DMS114 treated with DMSO at 0.1 percent for 48 hours (cell line): ENCODE measurements at regions not wholly inside any gene's neighbourhood (a gene's known extent, or its start where the extent isn't known, plus 50 kb on each side); places are given as distances from the start of the nearest gene placed in this dataset.

Experiments
- DNase-seq: peaks from one replicate; lab custom pipeline; 2025; ENCODE audit not compliant: unreplicated experiment; lab: John Stamatoyannopoulos, UW

DNA sequence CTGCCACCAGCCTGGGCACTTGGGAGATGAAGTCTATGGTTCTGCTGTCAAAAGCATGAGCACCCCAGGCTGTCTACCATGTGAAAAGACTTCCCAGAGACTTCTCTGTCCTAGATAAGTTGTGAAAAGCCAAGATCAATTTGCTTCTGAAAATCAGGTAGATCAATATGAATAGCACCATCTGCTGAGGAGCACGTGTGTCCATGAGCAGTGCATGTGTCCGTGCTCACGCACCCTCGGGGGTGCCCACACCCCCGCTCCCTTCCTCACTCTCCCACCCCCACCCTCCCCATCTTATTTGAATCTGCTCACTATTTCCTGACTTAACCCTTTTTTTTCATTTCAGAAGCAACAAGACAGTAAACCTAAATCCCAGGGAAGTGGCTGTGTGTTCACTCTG is 238.3 kb upstream of the SDK2 start:
- no peak for DNase-seq

DNA sequence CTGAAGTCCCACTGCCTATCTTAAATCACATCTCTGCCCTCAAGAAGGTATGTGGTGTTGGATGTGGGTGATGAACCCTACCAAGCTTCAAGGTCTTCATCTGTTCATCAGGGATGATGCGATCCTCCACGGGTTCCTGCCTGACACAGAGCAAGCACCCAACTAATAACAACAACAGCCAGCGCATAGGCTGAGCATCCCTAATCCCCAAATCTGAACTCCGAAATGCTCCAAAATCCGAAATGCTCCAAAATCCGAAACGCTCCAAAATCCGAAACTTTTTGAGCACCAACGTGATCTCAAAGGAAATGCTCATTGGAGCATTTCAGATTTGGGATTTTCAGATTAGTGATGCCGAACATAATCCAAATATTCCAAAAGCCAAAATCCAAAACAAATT is 238.9 kb upstream of the SDK2 start:
- no peak for DNase-seq

GRCh38 chr17:73887739-73888138 is 243.5 kb upstream of the SDK2 start:
- no peak for DNase-seq

- DNase-seq: no peak
Observed at GRCh38 chr17:73888862-73889261, 244.6 kb upstream of the SDK2 start.

DNA sequence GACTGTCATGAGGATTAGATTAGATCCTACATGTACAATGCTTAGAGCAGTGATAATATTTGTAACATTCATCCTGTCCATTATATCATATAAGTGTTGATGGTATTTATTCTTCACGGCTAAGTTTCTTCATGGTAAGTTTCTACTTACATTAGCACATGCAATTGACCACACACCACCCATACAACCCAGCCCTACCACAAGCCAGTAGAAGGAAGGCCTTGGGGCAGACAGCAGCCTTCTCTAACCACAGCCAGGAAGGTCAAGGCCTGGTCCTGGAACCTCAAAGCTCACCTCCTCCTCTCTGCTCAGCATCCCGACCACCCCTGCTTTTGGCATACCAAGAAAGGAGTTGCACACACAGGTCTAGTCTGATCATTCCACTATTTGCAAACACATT is 245.2 kb upstream of the SDK2 start:
- no peak for DNase-seq

DNA sequence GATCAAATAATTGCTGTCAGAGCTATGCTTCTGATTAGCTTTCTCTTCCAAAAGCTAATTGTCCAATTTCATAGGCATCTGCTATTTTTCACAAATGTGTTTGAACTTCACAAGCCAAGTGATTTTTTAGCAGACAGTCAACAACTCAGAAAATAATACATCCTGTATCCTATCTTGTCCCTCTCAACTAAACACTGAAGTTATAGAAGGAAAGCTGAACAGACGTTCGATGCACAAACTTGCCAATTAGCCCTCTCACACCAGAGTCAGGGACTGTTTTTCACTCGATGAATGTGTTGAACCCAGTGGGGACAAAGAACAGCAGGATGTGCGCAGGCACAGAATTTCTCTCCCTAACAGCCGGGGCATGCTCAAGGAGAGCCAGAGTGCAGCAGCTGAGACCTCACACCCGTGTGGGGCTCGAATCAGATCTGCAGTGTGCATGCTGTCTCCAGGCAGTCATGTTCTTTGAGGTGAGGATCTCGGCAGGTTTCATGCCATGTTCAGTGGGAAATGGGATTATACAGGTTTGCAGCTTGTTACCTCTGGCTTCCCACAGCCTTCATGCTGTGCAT is 246.7 kb upstream of the SDK2 start:
- DNase-seq: no peak

- DNase-seq: no peak
Observed at GRCh38 chr17:73895157-73895556, 250.9 kb upstream of the SDK2 start.

DNA sequence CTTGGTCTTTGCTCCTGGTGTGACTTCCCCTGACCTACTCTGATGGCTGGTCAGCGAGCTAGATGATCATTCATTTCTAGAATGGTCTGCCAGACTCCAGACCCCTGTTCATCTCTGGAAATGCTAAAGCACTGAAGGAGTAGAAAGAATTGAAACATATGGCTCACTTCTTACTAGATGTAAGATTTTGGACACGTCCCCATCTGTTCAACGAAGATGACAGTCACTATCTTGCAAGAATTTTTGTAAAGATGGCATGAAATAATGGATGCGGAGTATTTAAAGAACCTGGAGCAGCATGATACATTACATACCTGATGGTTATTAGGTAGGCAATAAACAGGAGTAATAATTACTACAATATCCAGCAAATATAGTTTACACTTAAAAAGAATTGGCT is 252.7 kb upstream of the SDK2 start:
- DNase-seq: no peak

DNA sequence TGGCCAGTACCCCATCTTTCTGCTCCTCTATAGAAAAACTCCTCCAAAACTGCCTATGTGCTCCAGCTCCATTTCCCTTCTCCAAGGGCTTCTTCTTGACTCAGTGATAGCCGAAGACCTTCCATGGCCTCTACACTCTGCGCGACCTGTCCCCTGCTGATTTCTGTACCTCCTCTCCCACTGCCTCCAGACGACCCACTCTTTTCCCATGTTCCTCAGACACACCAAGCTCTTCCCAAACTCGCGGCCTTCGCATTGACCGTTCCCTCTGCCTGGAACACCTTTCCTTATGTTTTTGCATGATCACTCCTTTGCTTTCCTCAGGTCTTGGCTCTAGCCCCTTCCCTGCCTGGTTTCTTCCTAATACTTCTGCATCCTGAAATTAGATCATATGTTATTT is 255.6 kb upstream of the SDK2 start:
- no peak for DNase-seq

- DNase-seq: no peak
Observed at GRCh38 chr17:73900516-73900915, 256.3 kb upstream of the SDK2 start.

GRCh38 chr17:73901249-73901648 is 257.0 kb upstream of the SDK2 start:
- DNase-seq: no peak

- no peak for DNase-seq
Observed at GRCh38 chr17:73901661-73902415, 257.6 kb upstream of the SDK2 start.

GRCh38 chr17:73902416-73903181 is 258.4 kb upstream of the SDK2 start:
- no peak for DNase-seq

- DNase-seq: no peak
Observed at GRCh38 chr17:73906896-73907870, 262.9 kb upstream of the SDK2 start.

- no peak for DNase-seq
Observed at GRCh38 chr17:73909186-73909585, 264.9 kb upstream of the SDK2 start.

DNA sequence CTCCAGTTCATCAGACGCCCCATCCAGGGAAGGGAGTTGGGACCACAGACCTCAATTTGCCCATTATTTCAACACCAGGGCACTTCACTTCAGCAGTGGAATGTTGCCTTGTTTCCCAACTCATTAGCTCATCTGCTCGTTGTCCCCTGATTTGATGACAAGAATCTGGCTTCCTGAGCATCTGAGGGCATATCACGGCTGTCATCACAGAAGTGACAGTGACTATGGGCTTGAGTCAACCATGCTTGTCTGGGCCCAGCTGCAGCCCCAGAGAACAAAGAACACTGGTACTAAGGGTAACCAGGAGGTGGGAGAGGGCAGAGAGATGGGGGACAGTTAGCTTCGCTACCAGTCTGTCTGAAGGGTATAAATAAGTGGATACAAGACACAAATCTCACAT is 266.0 kb upstream of the SDK2 start:
- no peak for DNase-seq

- DNase-seq: no peak
Observed at GRCh38 chr17:73910821-73911515, 266.7 kb upstream of the SDK2 start.

- no peak for DNase-seq
Observed at GRCh38 chr17:73911726-73912372, 267.6 kb upstream of the SDK2 start.

GRCh38 chr17:73912373-73912746 is 268.1 kb upstream of the SDK2 start:
- DNase-seq: no peak
